PC-9 (cell line): ENCODE measurements at regions not wholly inside any gene's neighbourhood (a gene's known extent, or its start where the extent isn't known, plus 50 kb on each side); places are given as distances from the start of the nearest gene placed in this dataset.

Source experiments
- BruUV-seq: library from RNA; stranded (reverse); fragments of 400-500 nt; replicated peaks from 2 replicates; lab custom pipeline; 2021; lab: Mats Ljungman, UMichigan
- CTCF ChIA-PET: fragments of 300-600 bp; sonication (Branson Sonifier 250); formaldehyde crosslinking; loops from one replicate; lab custom pipeline; 2022; ENCODE audit warnings: antibody characterized with exemption; lab: Charles Lee
- POLR2A ChIA-PET: fragments of 300-600 bp; sonication (Branson Sonifier 250); formaldehyde crosslinking; loops from one replicate; lab custom pipeline; 2022; ENCODE audit warnings: antibody characterized with exemption; ENCODE audit not compliant: unreplicated experiment; lab: Charles Lee
- DNase-seq, 2 experiments: peaks; one replicate each; pipeline versions ENCODE4 v3.0.0 to v3.0.0-alpha.2; 2015 to 2022; ENCODE audit warnings: mixed read lengths in 1 of 2
- H2AFZ ChIP-seq: fragments of 200-600 bp; sonication (generic); 2 replicates; pipeline ENCODE4 v1.8.1; 2017; ENCODE audit warnings: antibody characterized with exemption
- H3F3A ChIP-seq: fragments of 200-600 bp; sonication (generic); 2 replicates; pipeline ENCODE4 v1.8.1; 2017; ENCODE audit warnings: antibody characterized with exemption, mild to moderate bottlenecking, low read depth; ENCODE audit not compliant: insufficient read depth
- H3K27ac ChIP-seq: fragments of 200-600 bp; sonication (generic); 2 replicates; pipeline ENCODE4 v1.6.1; 2016; ENCODE audit warnings: mixed run types
- H3K27me3 ChIP-seq: fragments of 200-600 bp; sonication (generic); 2 replicates; pipeline ENCODE4 v1.6.1; 2016; ENCODE audit warnings: low read depth, mixed run types; ENCODE audit not compliant: insufficient read depth
- H3K36me3 ChIP-seq: fragments of 200-600 bp; sonication (generic); 2 replicates; pipeline ENCODE4 v1.6.1; 2016; ENCODE audit warnings: low read depth, mixed run types
- H3K4me1 ChIP-seq: fragments of 200-600 bp; sonication (generic); replicated peaks from 2 replicates; pipeline ENCODE4 v1.6.1; 2016; ENCODE audit warnings: mixed run types; ENCODE audit not compliant: insufficient read depth
- H3K4me2 ChIP-seq: fragments of 200-600 bp; sonication (generic); 2 replicates; pipeline ENCODE4 v1.6.1; 2017; ENCODE audit warnings: mixed run types
- H3K4me3 ChIP-seq: fragments of 200-600 bp; sonication (generic); 2 replicates; pipeline ENCODE4 v1.6.1; 2016; ENCODE audit warnings: mixed run types
- H3K79me2 ChIP-seq: fragments of 200-600 bp; sonication (generic); 2 replicates; pipeline ENCODE4 v1.6.1; 2017; ENCODE audit warnings: low read depth, mixed run types
- H3K9me2 ChIP-seq: fragments of 200-600 bp; sonication (generic); 2 replicates; pipeline ENCODE4 v1.8.1; 2017; ENCODE audit warnings: mild to moderate bottlenecking; ENCODE audit not compliant: insufficient read depth
- H3K9me3 ChIP-seq: fragments of 200-600 bp; sonication (generic); 2 replicates; pipeline ENCODE4 v1.8.1; 2016; ENCODE audit warnings: low read depth; ENCODE audit not compliant: insufficient read depth
- H4K20me1 ChIP-seq: fragments of 200-600 bp; sonication (generic); 2 replicates; pipeline ENCODE4 v1.8.1; 2017; ENCODE audit not compliant: insufficient read depth
- CTCF ChIP-seq: fragments of 200-600 bp; sonication (generic); conservative IDR thresholded peaks from 2 replicates; pipeline ENCODE4 v1.6.1; 2017; ENCODE audit warnings: mixed run types, antibody characterized with exemption, mild to moderate bottlenecking, moderate library complexity
- EZH2 ChIP-seq: fragments of 200-600 bp; sonication (generic); IDR thresholded peaks from 2 replicates; pipeline ENCODE4 v1.8.0; 2017; ENCODE audit warnings: antibody characterized with exemption, low read depth
- intact Hi-C: fragments of 100-400 bp; cut with micrococcal nuclease; formaldehyde crosslinking; loops from one replicate; pipeline ENCODE4 v1.10.0; 2022; ENCODE audit not compliant: unreplicated experiment

DNA sequence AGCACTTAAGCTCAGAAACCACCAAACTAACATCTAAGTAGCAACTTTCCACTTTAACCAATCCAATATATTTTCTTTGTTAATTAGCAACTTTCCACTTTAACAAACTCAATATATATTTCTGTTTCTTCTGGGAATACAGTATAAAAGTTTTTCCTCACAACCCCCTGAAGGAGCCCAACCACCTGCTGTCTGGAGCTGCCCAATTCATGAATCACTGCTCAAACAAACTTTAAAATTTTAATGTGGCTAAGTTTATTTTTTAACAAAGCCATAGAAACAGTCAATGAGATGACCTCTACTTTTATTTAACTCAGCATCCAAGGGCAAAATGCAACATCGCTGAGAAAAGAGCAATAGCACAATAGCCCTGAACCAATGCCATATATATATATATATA is 500.1 kb downstream of the EPM2A start:
- H3K4me1 ChIP-seq: no peaks in the 10 kb centered on the region
- H3K27ac ChIP-seq: no peak overlapping the region
- H3K4me3 ChIP-seq: no peak overlapping the region
- H3K9me2 ChIP-seq: no peaks in the 10 kb centered on the region
- no peak for DNase-seq
- H2AFZ ChIP-seq: no peak overlapping the region
- H3K27me3 ChIP-seq: no peaks in the 10 kb centered on the region
- H3K79me2 ChIP-seq: no peaks in the 10 kb centered on the region
- no TSS peak for BruUV-seq
- H3K4me2 ChIP-seq: no peak overlapping the region
- ChIA-PET CTCF (no interaction called here), POLR2A (no interaction called here)
- H4K20me1 ChIP-seq: no peaks in the 10 kb centered on the region
- no peak for TF ChIP-seq CTCF
- no peak for TF ChIP-seq EZH2
- intact Hi-C loops: no loop called here
- no peaks in the 10 kb centered on the region for H3F3A ChIP-seq
- no peaks in the 10 kb centered on the region for H3K9me3 ChIP-seq
- no peaks in the 10 kb centered on the region for H3K36me3 ChIP-seq

DNA sequence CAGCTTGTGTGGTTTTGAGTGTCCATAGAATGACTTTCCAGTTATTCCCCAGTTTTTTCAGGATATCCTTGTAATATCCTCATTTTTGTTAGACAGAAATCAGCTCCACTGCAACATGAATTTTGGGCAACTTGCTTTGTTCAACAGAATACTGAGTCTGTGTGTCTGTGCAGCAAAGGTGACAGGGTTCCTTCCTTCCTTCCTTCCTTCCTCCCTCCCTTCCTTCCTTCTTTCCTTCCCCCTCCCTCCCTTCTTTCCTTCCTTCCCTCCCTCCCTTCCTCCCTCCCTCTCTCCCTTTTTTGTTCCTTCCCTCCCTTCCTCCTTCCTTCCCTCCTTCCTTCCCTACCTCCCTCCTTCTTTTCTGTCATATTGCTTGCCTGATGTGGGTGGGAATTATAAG is 496.5 kb downstream of the EPM2A start:
- TF ChIP-seq EZH2: no peak
- no peak for TF ChIP-seq CTCF
- no peaks in the 10 kb centered on the region for H3K79me2 ChIP-seq
- H3K9me2 ChIP-seq: no peaks in the 10 kb centered on the region
- DNase-seq: no peak
- peaks cover 13% of the 10 kb centered on the region; the same call in 1 of the 2 replicates for H3K4me1 ChIP-seq
- no peaks in the 10 kb centered on the region for H4K20me1 ChIP-seq
- intact Hi-C loops: no loop called here
- no peak overlapping the region for H2AFZ ChIP-seq
- no peak overlapping the region for H3K4me3 ChIP-seq
- H3K4me2 ChIP-seq: no peak overlapping the region
- H3K27ac ChIP-seq: no peak overlapping the region
- H3K36me3 ChIP-seq: no peaks in the 10 kb centered on the region
- CTCF ChIA-PET: no interaction called here
- no peaks in the 10 kb centered on the region for H3K27me3 ChIP-seq
- BruUV-seq: no TSS peak
- POLR2A ChIA-PET: no interaction called here
- H3F3A ChIP-seq: peaks cover 7% of the 10 kb centered on the region; the same call in 1 of the 2 replicates
- 0 out of 2 replicates have a peak, but pooled peaks cover 3% of the 10 kb centered on the region for H3K9me3 ChIP-seq

GRCh38 chr6:145241039-145241438 is 494.3 kb downstream of the EPM2A start:
- no peak overlapping the region for H3K4me2 ChIP-seq
- CTCF ChIA-PET: no interaction called here
- TF ChIP-seq CTCF: no peak
- TF ChIP-seq EZH2: no peak
- POLR2A ChIA-PET: interaction anchor here (0.6 to 0.7 kb wide), 2 partner anchors 64 to 1281 kb away, joined by 3 to 4 read pairs; no protein-coding TSS in a partner anchor
- H3K27ac ChIP-seq: peak overlapping the region; percentile 17; the same call in 1 of the 2 replicates
- H3K36me3 ChIP-seq: no peaks in the 10 kb centered on the region
- intact Hi-C loops: no loop called here
- H4K20me1 ChIP-seq: no peaks in the 10 kb centered on the region
- peak overlapping the region; percentile 72; the same call in 1 of the 2 replicates for H2AFZ ChIP-seq
- H3K9me3 ChIP-seq: 0 out of 2 replicates have a peak, but pooled peaks cover 3% of the 10 kb centered on the region
- H3K79me2 ChIP-seq: no peaks in the 10 kb centered on the region
- H3K4me1 ChIP-seq: peaks cover 13% of the 10 kb centered on the region; the same call in 1 of the 2 replicates
- H3K9me2 ChIP-seq: no peaks in the 10 kb centered on the region
- no peaks in the 10 kb centered on the region for H3K27me3 ChIP-seq
- DNase-seq: peak in 1 of 2 experiments; percentile 36
- BruUV-seq: no TSS peak
- peaks cover 7% of the 10 kb centered on the region; the same call in 1 of the 2 replicates for H3F3A ChIP-seq
- H3K4me3 ChIP-seq: no peak overlapping the region
